Thymus (tissue), 11 donors: ENCODE measurements at regions not wholly inside any gene's neighbourhood (a gene's known extent, or its start where the extent isn't known, plus 50 kb on each side); places are given as distances from the start of the nearest gene placed in this dataset.

Experiments
- DNase-seq, 9 donors: peaks; one replicate each; pipeline ENCODE4 v3.0.0-alpha.2; 2013; ENCODE audit warnings: low spot score in 9 of 9, low read depth in 6 of 9, missing footprints in 1 of 9
- H3K27ac ChIP-seq, 2 donors: one replicate each; pipeline ENCODE4 v1.5.1; 2013; ENCODE audit warnings: control low read depth in 1 of 2, low read depth in 1 of 2, low read length in 1 of 2, mild to moderate bottlenecking in 1 of 2, moderate library complexity in 1 of 2
- H3K27me3 ChIP-seq, 2 donors: one replicate each; pipeline ENCODE4 v1.5.1; 2013; ENCODE audit warnings: low read length in 1 of 2; ENCODE audit not compliant: control insufficient read depth in 2 of 2, insufficient read depth in 1 of 2
- H3K36me3 ChIP-seq, 2 donors: one replicate each; pipeline ENCODE4 v1.5.1; 2013; ENCODE audit warnings: low read length in 1 of 2, mild to moderate bottlenecking in 1 of 2, moderate library complexity in 1 of 2; ENCODE audit not compliant: control insufficient read depth in 2 of 2, insufficient read depth in 2 of 2
- H3K4me1 ChIP-seq, 2 donors: one replicate each; pipeline ENCODE4 v1.5.1; 2013; ENCODE audit warnings: low read length in 2 of 2; ENCODE audit not compliant: control insufficient read depth in 2 of 2, insufficient read depth in 2 of 2
- H3K4me3 ChIP-seq, 2 donors: one replicate each; pipeline ENCODE4 v1.5.1; 2013; ENCODE audit warnings: low read length in 2 of 2, control low read depth in 1 of 2, mild to moderate bottlenecking in 1 of 2
- H3K9me3 ChIP-seq, 2 donors: one replicate each; pipeline ENCODE4 v1.5.1; 2013; ENCODE audit warnings: low read length in 1 of 2, mild to moderate bottlenecking in 1 of 2; ENCODE audit not compliant: control insufficient read depth in 2 of 2, insufficient read depth in 1 of 2
- WGBS: extraction: QIAGEN DNeasy Blood & Tissue Kit; methylation state at CpG from one replicate; pipeline ENCODE4 v1.1.7; 2013; 5-methylcytosine and 5-hydroxymethylcytosine counted together
- donor health status: healthy.

GRCh38 chr18:22683196-22683676 is 249.9 kb upstream of the RBBP8 start:
- H3K4me1 ChIP-seq, result no peaks in the 10 kb centered on the region
- WGBS, result 83% methylated on average over 9 of the region's 9 CpGs
- no peaks in the 10 kb centered on the region for H3K36me3 ChIP-seq
- no peaks in the 10 kb centered on the region for H3K27me3 ChIP-seq
- no peak overlapping the region for H3K27ac ChIP-seq
- peak in 1 of 9 donors; percentile 7 for DNase-seq
- H3K4me3 ChIP-seq, result no peak overlapping the region
- peaks cover 0 to 11% of the 10 kb centered on the region in 2 donors for H3K9me3 ChIP-seq

- no peaks in the 10 kb centered on the region for H3K36me3 ChIP-seq
- H3K4me1 ChIP-seq, result no peaks in the 10 kb centered on the region
- no peak for DNase-seq
- H3K27me3 ChIP-seq, result no peaks in the 10 kb centered on the region
- H3K4me3 ChIP-seq, result no peak overlapping the region
- H3K27ac ChIP-seq, result no peak overlapping the region
- H3K9me3 ChIP-seq, result peaks cover 0 to 13% of the 10 kb centered on the region in 2 donors
- 91% methylated on average over 2 of the region's 2 CpGs for WGBS
Measured at GRCh38 chr18:22683786-22684185, 249.3 kb upstream of the RBBP8 start.

GRCh38 chr18:22684268-22684667 is 248.9 kb upstream of the RBBP8 start:
- H3K9me3 ChIP-seq, result peaks cover 0 to 13% of the 10 kb centered on the region in 2 donors
- H3K4me1 ChIP-seq, result no peaks in the 10 kb centered on the region
- no peak overlapping the region for H3K27ac ChIP-seq
- H3K27me3 ChIP-seq, result no peaks in the 10 kb centered on the region
- H3K4me3 ChIP-seq, result no peak overlapping the region
- DNase-seq, result no peak
- no peaks in the 10 kb centered on the region for H3K36me3 ChIP-seq
- WGBS, result 97% methylated on average over 2 of the region's 2 CpGs

GRCh38 chr18:22685788-22686187 is 247.3 kb upstream of the RBBP8 start:
- Histone ChIP-seq H3K36me3 (no peaks in the 10 kb centered on the region), H3K9me3 (peaks cover 0 to 13% of the 10 kb centered on the region in 2 donors), H3K27ac (no peak overlapping the region), H3K4me3 (no peak overlapping the region), H3K4me1 (no peaks in the 10 kb centered on the region), H3K27me3 (no peaks in the 10 kb centered on the region)
- 97% methylated on average over 2 of the region's 2 CpGs for WGBS
- DNase-seq, result no peak

GRCh38 chr18:22687892-22688680 is 245.0 kb upstream of the RBBP8 start:
- Histone ChIP-seq H3K36me3 (no peaks in the 10 kb centered on the region), H3K4me3 (no peak overlapping the region), H3K27ac (no peak overlapping the region), H3K9me3 (peaks cover 0 to 13% of the 10 kb centered on the region in 2 donors), H3K4me1 (no peaks in the 10 kb centered on the region), H3K27me3 (no peaks in the 10 kb centered on the region)
- no peak for DNase-seq
- WGBS, result 60% methylated on average over 3 of the region's 3 CpGs

- WGBS, result 94% methylated on average over 4 of the region's 4 CpGs
- H3K4me1 ChIP-seq, result no peaks in the 10 kb centered on the region
- no peaks in the 10 kb centered on the region for H3K36me3 ChIP-seq
- H3K4me3 ChIP-seq, result no peak overlapping the region
- DNase-seq, result no peak
- peaks cover 0 to 13% of the 10 kb centered on the region in 2 donors for H3K9me3 ChIP-seq
- H3K27ac ChIP-seq, result no peak overlapping the region
- H3K27me3 ChIP-seq, result no peaks in the 10 kb centered on the region
Measured at GRCh38 chr18:22688877-22689496, 244.1 kb upstream of the RBBP8 start.

- Histone ChIP-seq H3K9me3 (peaks cover 0 to 13% of the 10 kb centered on the region in 2 donors), H3K4me3 (no peak overlapping the region), H3K4me1 (no peaks in the 10 kb centered on the region), H3K27ac (no peak overlapping the region), H3K36me3 (no peaks in the 10 kb centered on the region), H3K27me3 (no peaks in the 10 kb centered on the region)
- DNase-seq, result no peak
Measured at GRCh38 chr18:22689712-22690111, 243.4 kb upstream of the RBBP8 start.

- H3K36me3 ChIP-seq, result no peaks in the 10 kb centered on the region
- H3K27me3 ChIP-seq, result no peaks in the 10 kb centered on the region
- no peak overlapping the region for H3K4me3 ChIP-seq
- H3K4me1 ChIP-seq, result no peaks in the 10 kb centered on the region
- 92% methylated on average over 1 of the region's 1 CpG for WGBS
- DNase-seq, result no peak
- H3K27ac ChIP-seq, result no peak overlapping the region
- H3K9me3 ChIP-seq, result peaks cover 0 to 13% of the 10 kb centered on the region in 2 donors
Measured at GRCh38 chr18:22690556-22690955, 242.6 kb upstream of the RBBP8 start.

- Histone ChIP-seq H3K36me3 (no peaks in the 10 kb centered on the region), H3K27me3 (no peaks in the 10 kb centered on the region), H3K9me3 (peaks cover 0 to 13% of the 10 kb centered on the region in 2 donors), H3K27ac (no peak overlapping the region), H3K4me1 (no peaks in the 10 kb centered on the region), H3K4me3 (no peak overlapping the region)
- WGBS, result 93% methylated on average over 2 of the region's 2 CpGs
- no peak for DNase-seq
Measured at GRCh38 chr18:22691946-22692710, 241.0 kb upstream of the RBBP8 start.
